Activated naive CD8-positive, alpha-beta T cell (primary cell): ENCODE measurements at regions not wholly inside any gene's neighbourhood (a gene's known extent, or its start where the extent isn't known, plus 50 kb on each side); places are given as distances from the start of the nearest gene placed in this dataset.

Experiments
- H3K27ac Mint-ChIP-seq: one replicate; pipeline ENCODE4 v1.8.0; 2021; ENCODE audit warnings: mixed read lengths
- H3K27me3 Mint-ChIP-seq: one replicate; pipeline ENCODE4 v1.8.0; 2021; ENCODE audit warnings: mixed read lengths
- H3K36me3 Mint-ChIP-seq: one replicate; pipeline ENCODE4 v1.8.0; 2021; ENCODE audit warnings: mixed read lengths
- H3K4me1 Mint-ChIP-seq: one replicate; pipeline ENCODE4 v1.8.0; 2021; ENCODE audit warnings: low read depth, mixed read lengths
- H3K4me3 Mint-ChIP-seq: one replicate; pipeline ENCODE4 v1.8.0; 2021; ENCODE audit warnings: mild to moderate bottlenecking, mixed read lengths
- H3K9me3 Mint-ChIP-seq: one replicate; pipeline ENCODE4 v1.8.0; 2021; ENCODE audit warnings: low read depth, mixed read lengths

DNA sequence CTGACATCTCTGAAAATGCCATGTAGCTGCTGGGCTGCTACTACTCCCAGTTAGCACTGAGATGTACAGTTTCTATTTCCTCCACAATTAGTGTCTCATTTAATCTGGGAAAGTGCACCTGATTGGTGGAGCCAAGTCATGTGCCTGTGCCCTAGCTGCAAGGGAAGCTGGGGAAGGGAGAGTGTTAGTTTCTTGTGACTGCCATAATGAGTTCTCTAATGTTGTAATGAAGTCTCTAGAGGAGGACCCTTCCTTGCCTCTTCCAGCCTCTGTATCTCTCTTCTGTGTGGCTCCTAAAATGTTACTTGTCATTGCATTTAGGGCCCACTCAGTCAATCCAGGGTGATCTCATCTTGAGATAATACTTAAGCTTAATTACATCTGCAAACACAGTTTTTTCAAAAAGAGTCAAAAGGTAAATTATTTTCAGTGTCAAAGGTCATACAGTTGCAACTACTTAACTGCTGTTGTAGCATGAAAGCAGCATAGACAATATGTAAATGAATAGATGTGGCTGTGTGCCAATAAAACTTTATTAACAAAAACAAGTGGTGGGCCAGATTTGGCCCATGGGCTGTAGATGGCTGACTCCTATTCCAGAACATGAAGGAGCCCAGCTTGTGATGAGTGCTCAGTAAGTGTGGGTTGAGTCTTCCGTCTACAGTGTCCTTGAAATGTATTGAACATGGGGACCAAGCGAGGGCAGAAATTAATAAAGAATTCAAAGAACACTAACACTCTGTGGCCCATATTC, 137.2 kb upstream of the MAP1LC3B2 start:
- peaks cover 7% of the 10 kb centered on the region for H3K36me3 Mint-ChIP-seq
- H3K4me1 Mint-ChIP-seq: no peaks in the 10 kb centered on the region
- no peak overlapping the region for H3K4me3 Mint-ChIP-seq
- H3K9me3 Mint-ChIP-seq: peaks cover 7% of the 10 kb centered on the region
- H3K27me3 Mint-ChIP-seq: no peaks in the 10 kb centered on the region
- no peak overlapping the region for H3K27ac Mint-ChIP-seq

GRCh38 chr12:116423094-116423493, 136.1 kb upstream of the MAP1LC3B2 start:
- H3K4me1 Mint-ChIP-seq: no peaks in the 10 kb centered on the region
- H3K27ac Mint-ChIP-seq: no peak overlapping the region
- peaks cover 7% of the 10 kb centered on the region for H3K9me3 Mint-ChIP-seq
- H3K36me3 Mint-ChIP-seq: peaks cover 7% of the 10 kb centered on the region
- H3K4me3 Mint-ChIP-seq: no peak overlapping the region
- no peaks in the 10 kb centered on the region for H3K27me3 Mint-ChIP-seq

- Mint-ChIP-seq H3K9me3 (peaks cover 7% of the 10 kb centered on the region), H3K4me3 (no peak overlapping the region), H3K4me1 (no peaks in the 10 kb centered on the region), H3K36me3 (peaks cover 7% of the 10 kb centered on the region), H3K27me3 (no peaks in the 10 kb centered on the region), H3K27ac (no peak overlapping the region)
Observed at GRCh38 chr12:116425256-116426193, 133.7 kb upstream of the MAP1LC3B2 start.

- Mint-ChIP-seq H3K27me3 (no peaks in the 10 kb centered on the region), H3K36me3 (peaks cover 7% of the 10 kb centered on the region), H3K9me3 (peaks cover 7% of the 10 kb centered on the region), H3K27ac (no peak overlapping the region), H3K4me1 (no peaks in the 10 kb centered on the region), H3K4me3 (no peak overlapping the region)
Observed at GRCh38 chr12:116426391-116427136, 132.6 kb upstream of the MAP1LC3B2 start.

- no peaks in the 10 kb centered on the region for H3K36me3 Mint-ChIP-seq
- H3K27me3 Mint-ChIP-seq: no peaks in the 10 kb centered on the region
- no peak overlapping the region for H3K4me3 Mint-ChIP-seq
- H3K27ac Mint-ChIP-seq: no peak overlapping the region
- H3K4me1 Mint-ChIP-seq: no peaks in the 10 kb centered on the region
- no peaks in the 10 kb centered on the region for H3K9me3 Mint-ChIP-seq
Observed at GRCh38 chr12:116427200-116427930, 131.8 kb upstream of the MAP1LC3B2 start.

DNA sequence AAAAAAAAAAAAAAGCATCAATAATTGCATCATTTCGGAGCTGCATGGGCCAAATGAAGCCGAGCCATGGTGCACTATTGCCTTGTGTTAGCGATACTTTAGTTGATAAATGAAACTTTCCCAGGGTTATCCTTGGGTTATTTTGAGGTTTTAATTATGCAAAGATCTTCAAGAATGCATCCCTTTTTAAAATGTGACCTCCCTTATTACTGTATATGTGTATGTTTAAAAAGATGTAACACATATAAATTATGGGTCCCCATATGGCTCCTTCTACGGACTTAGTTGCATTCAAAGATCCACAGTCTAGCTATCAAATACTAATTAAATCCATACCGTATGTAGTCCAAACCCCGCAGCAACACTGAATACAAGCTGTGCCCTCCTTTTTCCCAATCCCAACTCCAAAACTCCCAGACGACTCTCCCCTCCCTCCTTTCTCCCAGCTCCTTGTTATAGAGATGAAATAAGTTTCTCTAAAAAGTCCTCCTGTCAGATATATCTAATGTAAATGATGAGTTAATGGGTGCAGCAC, 129.3 kb upstream of the MAP1LC3B2 start:
- Mint-ChIP-seq H3K4me1 (peaks cover 2% of the 10 kb centered on the region), H3K9me3 (no peaks in the 10 kb centered on the region), H3K36me3 (no peaks in the 10 kb centered on the region), H3K27me3 (no peaks in the 10 kb centered on the region), H3K4me3 (no peak overlapping the region), H3K27ac (no peak overlapping the region)

DNA sequence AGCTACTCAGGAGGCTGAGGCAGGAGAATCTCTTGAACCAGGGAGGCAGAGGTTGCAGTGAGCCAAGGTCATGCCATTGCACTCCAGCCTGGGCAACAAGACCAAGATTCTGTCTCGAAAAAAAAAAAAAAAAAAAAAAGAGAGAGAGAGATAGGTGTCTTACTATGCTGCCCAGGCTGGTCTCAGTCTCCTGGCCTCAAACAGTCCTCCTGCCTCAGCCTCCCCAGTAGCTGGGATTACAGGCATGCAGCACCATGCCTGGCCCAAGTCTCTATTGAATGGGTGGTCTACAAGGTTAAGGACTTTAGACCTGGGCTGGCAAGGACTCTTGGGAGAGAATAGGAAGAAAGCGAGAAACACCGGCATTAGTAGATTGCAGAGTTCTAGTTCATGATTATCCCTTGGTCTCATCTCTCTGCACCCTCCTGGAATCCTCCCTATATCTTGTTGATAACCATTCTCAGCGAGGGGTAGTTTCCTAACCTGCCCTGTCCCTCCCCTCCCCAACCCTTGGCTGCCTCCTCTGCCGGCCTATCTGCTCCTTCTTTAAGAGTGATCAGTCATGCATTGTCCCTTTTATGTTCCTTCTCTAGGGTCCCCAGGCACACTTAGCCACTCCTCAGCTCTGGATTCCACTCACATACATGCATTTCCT, 128.1 kb upstream of the MAP1LC3B2 start:
- H3K4me1 Mint-ChIP-seq: peaks cover 2% of the 10 kb centered on the region
- no peaks in the 10 kb centered on the region for H3K36me3 Mint-ChIP-seq
- H3K4me3 Mint-ChIP-seq: no peak overlapping the region
- H3K27ac Mint-ChIP-seq: no peak overlapping the region
- H3K27me3 Mint-ChIP-seq: no peaks in the 10 kb centered on the region
- H3K9me3 Mint-ChIP-seq: no peaks in the 10 kb centered on the region

GRCh38 chr12:116431677-116432300, 127.4 kb upstream of the MAP1LC3B2 start:
- Mint-ChIP-seq H3K4me3 (no peak overlapping the region), H3K4me1 (peaks cover 2% of the 10 kb centered on the region), H3K9me3 (no peaks in the 10 kb centered on the region), H3K27ac (no peak overlapping the region), H3K36me3 (no peaks in the 10 kb centered on the region), H3K27me3 (no peaks in the 10 kb centered on the region)

DNA sequence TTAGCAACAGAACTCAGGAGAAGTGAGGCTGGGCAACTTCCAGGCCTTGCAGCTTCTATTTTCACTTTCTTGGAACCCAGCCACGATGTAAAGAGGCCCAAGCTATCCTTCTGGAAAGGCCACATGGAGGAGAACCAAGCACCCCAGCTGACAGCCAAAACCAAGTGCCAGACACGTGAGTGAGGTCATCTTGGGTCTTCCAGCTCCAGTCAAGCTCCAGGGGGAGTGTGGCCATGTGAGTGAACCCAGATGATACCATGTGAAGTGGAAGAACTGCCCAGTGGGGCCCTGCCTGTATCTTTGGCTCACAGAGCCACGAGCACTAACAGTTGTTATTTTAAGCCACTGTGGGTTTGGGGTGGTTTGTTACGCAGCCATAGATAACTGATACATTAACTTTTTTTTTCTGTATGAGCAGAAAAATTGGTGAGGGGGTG, 126.8 kb upstream of the MAP1LC3B2 start:
- Mint-ChIP-seq H3K4me1 (peaks cover 2% of the 10 kb centered on the region), H3K9me3 (no peaks in the 10 kb centered on the region), H3K4me3 (no peak overlapping the region), H3K27ac (no peak overlapping the region), H3K36me3 (no peaks in the 10 kb centered on the region), H3K27me3 (no peaks in the 10 kb centered on the region)

- no peaks in the 10 kb centered on the region for H3K27me3 Mint-ChIP-seq
- H3K36me3 Mint-ChIP-seq: no peaks in the 10 kb centered on the region
- no peak overlapping the region for H3K27ac Mint-ChIP-seq
- H3K4me3 Mint-ChIP-seq: no peak overlapping the region
- H3K4me1 Mint-ChIP-seq: peaks cover 2% of the 10 kb centered on the region
- H3K9me3 Mint-ChIP-seq: no peaks in the 10 kb centered on the region
Observed at GRCh38 chr12:116433249-116433648, 125.9 kb upstream of the MAP1LC3B2 start.

DNA sequence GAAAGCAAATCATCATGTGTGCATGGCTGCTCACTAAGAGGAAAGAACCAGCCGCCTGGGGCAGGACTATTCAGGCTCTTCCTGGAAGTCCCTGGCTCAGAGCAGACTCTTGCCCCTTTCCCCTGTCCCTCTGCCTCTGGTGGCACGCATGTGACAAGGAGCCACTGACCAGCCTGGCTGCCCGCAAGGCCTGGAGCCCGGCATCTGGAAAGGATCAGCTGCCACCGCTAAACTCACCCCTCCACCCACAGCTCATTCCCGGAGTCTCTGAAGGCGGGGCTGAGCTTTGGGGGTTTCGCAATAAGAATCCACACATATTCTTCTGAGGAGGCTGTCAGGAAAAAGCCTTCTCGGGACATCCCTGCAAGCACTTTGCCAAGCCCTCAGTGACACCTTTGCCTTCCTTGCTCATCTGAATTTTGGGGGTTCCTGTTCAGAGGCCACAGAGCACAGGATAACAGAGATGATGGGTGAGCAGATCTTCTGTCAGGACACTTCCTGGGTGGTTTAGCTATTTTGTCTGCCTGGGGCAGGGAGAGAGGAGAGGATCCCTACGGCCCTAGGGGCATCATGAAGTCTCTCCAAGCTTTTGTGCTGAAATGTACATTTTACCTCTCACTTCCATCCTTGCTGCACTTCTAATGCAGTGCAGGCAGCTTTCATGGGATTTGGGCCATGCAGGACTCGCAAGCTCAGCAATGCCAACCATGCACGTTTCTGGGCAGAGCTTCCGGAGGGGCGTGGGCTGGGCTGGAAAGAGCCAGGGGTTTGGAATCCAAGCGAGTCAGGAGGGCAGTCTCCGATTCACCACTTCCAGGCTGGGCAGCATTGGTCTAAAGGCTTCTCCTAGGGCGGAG, 124.8 kb upstream of the MAP1LC3B2 start:
- Mint-ChIP-seq H3K27ac (no peak overlapping the region), H3K4me1 (peaks cover 2% of the 10 kb centered on the region), H3K4me3 (no peak overlapping the region), H3K9me3 (no peaks in the 10 kb centered on the region), H3K36me3 (no peaks in the 10 kb centered on the region), H3K27me3 (no peaks in the 10 kb centered on the region)

GRCh38 chr12:116435984-116436383, 123.2 kb upstream of the MAP1LC3B2 start:
- H3K4me1 Mint-ChIP-seq: peaks cover 2% of the 10 kb centered on the region
- H3K4me3 Mint-ChIP-seq: no peak overlapping the region
- no peaks in the 10 kb centered on the region for H3K9me3 Mint-ChIP-seq
- H3K27ac Mint-ChIP-seq: no peak overlapping the region
- H3K36me3 Mint-ChIP-seq: no peaks in the 10 kb centered on the region
- H3K27me3 Mint-ChIP-seq: no peaks in the 10 kb centered on the region
